ENCODE measurements at regions not wholly inside any gene's neighbourhood (a gene's known extent, or its start where the extent isn't known, plus 50 kb on each side); places are given as distances from the start of the nearest gene placed in this dataset.

DNA sequence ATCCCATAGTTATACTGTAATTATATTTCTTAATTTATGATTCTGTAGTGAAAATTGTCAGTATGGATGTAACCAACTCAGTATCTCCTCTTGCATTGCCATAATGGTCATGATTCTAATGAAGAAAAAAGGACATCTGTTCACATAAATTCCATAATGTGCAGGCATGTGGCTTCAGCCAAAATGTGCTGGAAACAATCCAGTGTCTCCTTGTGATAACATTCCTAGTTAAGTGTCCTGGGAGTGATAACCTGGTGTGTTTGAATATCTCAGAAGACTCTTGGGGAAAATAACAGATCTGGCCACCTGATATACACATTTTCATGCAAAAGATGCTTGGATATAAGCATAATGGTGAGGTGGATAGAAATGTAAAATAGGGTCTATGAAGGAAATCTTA, 2309.8 kb downstream of the PCDH7 start:
- no peak overlapping the region for H3K4me3 ChIP-seq
- no peaks in the 10 kb centered on the region for H3K27me3 ChIP-seq
- intact Hi-C loops (cut with DNase I; ENCODE audit: low total_unique reads): no loop called here
- no peaks in the 10 kb centered on the region for H3K36me3 ChIP-seq
- no peaks in the 10 kb centered on the region for H3K4me1 ChIP-seq
- H3K9me3 ChIP-seq: no peaks in the 10 kb centered on the region
- TF ChIP-seq POLR2A (IDR thresholded peaks at IDR 0.05) (no peak), POLR2AphosphoS5 (IDR thresholded peaks at IDR 0.05) (no peak)
- TF ChIP-seq, protein P1, sequence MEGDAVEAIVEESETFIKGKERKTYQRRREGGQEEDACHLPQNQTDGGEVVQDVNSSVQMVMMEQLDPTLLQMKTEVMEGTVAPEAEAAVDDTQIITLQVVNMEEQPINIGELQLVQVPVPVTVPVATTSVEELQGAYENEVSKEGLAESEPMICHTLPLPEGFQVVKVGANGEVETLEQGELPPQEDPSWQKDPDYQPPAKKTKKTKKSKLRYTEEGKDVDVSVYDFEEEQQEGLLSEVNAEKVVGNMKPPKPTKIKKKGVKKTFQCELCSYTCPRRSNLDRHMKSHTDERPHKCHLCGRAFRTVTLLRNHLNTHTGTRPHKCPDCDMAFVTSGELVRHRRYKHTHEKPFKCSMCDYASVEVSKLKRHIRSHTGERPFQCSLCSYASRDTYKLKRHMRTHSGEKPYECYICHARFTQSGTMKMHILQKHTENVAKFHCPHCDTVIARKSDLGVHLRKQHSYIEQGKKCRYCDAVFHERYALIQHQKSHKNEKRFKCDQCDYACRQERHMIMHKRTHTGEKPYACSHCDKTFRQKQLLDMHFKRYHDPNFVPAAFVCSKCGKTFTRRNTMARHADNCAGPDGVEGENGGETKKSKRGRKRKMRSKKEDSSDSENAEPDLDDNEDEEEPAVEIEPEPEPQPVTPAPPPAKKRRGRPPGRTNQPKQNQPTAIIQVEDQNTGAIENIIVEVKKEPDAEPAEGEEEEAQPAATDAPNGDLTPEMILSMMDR (IDR thresholded peaks at IDR 0.05): no peak
- no peak for DNase-seq (ENCODE audit: low spot score in 2 of 2)
- no peak overlapping the region for H3K27ac ChIP-seq

DNA sequence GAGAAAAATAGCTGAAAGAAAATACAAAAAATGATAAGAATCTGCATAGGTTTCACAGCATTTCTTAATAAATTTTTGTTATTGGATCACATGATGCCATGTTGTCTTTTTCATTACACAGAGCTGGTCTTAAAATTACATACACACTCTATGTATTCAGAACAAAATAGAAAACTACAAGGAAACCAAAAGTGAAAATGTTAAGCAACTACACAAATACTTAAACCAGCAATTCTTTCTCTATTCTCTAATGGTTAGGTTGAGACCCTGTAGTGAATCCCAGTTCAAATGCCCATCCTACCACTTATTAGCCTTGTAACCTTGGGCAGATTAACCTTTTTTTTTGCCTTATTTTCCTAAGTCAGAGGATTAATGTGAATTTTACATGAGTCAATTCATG, 2311.2 kb downstream of the PCDH7 start:
- Histone ChIP-seq H3K27ac (no peak overlapping the region), H3K36me3 (no peaks in the 10 kb centered on the region), H3K9me3 (no peaks in the 10 kb centered on the region), H3K27me3 (no peaks in the 10 kb centered on the region), H3K4me1 (no peaks in the 10 kb centered on the region), H3K4me3 (no peak overlapping the region)
- intact Hi-C loops (cut with DNase I; ENCODE audit: low total_unique reads): no loop called here
- TF ChIP-seq POLR2A (IDR thresholded peaks at IDR 0.05): no peak
- no peak for TF ChIP-seq POLR2AphosphoS5 (IDR thresholded peaks at IDR 0.05)
- TF ChIP-seq, protein P1 (IDR thresholded peaks at IDR 0.05): no peak
- DNase-seq (ENCODE audit: low spot score in 2 of 2): no peak

DNA sequence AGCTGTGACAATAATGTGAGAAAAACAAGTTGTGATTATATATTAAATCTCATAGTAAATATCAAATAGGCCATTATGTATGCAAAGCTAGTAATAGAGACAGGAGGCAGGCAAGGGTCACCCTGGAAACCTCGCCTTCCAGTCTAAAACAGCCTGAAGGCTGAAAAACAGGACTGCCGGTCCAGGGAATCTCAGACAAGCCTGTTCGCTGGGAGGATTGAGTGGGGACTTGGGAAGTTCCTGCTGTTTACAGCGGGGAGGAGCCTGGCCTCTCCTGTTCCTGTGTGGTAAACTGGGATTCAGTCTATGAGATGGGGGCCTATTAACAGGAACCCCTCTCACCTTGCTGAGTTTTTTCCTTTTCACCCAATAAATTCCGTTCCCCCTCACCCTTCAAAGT, 2317.3 kb downstream of the PCDH7 start:
- Histone ChIP-seq H3K27ac (no peak overlapping the region), H3K36me3 (no peaks in the 10 kb centered on the region), H3K4me1 (no peaks in the 10 kb centered on the region), H3K27me3 (no peaks in the 10 kb centered on the region), H3K9me3 (no peaks in the 10 kb centered on the region), H3K4me3 (no peak overlapping the region)
- intact Hi-C loops (cut with DNase I; ENCODE audit: low total_unique reads): no loop called here
- no peak for DNase-seq (ENCODE audit: low spot score in 2 of 2)
- no peak for TF ChIP-seq POLR2A (IDR thresholded peaks at IDR 0.05)
- no peak for TF ChIP-seq POLR2AphosphoS5 (IDR thresholded peaks at IDR 0.05)
- TF ChIP-seq, protein P1 (IDR thresholded peaks at IDR 0.05): no peak

DNA sequence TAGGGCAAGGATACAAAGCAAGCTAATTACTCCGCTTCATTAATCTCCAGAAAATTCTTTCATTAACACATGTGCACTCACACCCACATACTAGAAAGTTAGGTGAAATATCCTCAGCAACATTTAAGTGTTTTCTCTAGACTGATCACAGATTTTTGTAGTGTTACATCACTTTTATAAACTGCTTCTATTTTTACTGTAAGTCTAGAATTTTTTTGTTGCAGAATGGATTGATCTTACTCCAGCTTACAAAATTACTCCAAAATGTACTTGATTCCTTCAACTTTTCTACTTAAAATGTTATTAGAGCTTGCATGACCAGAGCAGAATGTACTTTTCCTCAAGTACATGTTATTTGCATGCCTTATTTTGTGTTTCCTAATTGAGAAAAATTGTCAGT, 2325.2 kb downstream of the PCDH7 start:
- H3K27ac ChIP-seq: no peak overlapping the region
- H3K27me3 ChIP-seq: no peaks in the 10 kb centered on the region
- H3K9me3 ChIP-seq: no peaks in the 10 kb centered on the region
- no peak for TF ChIP-seq POLR2A (IDR thresholded peaks at IDR 0.05)
- H3K4me3 ChIP-seq: no peak overlapping the region
- no peaks in the 10 kb centered on the region for H3K4me1 ChIP-seq
- intact Hi-C loops (cut with DNase I; ENCODE audit: low total_unique reads): no loop called here
- DNase-seq (ENCODE audit: low spot score in 2 of 2): no peak
- H3K36me3 ChIP-seq: no peaks in the 10 kb centered on the region

DNA sequence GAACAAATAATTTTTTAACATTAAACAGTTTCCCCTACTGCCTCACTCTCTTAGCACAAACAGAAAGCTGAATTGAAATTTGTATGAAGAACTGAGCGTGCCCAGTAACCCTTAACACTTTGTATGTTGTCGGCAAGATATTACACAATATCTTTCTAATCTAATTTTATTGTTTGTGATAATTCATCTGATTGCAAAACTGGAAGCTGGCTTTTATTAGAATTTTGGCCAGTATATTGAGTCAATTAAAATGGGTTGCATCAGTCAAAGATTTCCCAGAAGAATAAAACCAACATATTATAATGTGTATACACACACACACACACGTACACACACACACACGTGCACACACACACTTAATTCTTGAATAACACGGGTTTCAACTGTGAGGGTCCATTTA, 2332.1 kb downstream of the PCDH7 start:
- Histone ChIP-seq H3K27me3 (no peaks in the 10 kb centered on the region), H3K27ac (peak overlapping the region in 1 of 2 donors; percentile 32), H3K36me3 (no peaks in the 10 kb centered on the region), H3K4me1 (no peaks in the 10 kb centered on the region), H3K4me3 (peak overlapping the region in 1 of 3 donors; percentile 7), H3K9me3 (no peaks in the 10 kb centered on the region)
- intact Hi-C loops (cut with DNase I; ENCODE audit: low total_unique reads): no loop called here
- DNase-seq (ENCODE audit: low spot score in 2 of 2): no peak
- TF ChIP-seq, protein P1 (IDR thresholded peaks at IDR 0.05): no peak
- no peak for TF ChIP-seq POLR2AphosphoS5 (IDR thresholded peaks at IDR 0.05)
- no peak for TF ChIP-seq POLR2A (IDR thresholded peaks at IDR 0.05)

DNA sequence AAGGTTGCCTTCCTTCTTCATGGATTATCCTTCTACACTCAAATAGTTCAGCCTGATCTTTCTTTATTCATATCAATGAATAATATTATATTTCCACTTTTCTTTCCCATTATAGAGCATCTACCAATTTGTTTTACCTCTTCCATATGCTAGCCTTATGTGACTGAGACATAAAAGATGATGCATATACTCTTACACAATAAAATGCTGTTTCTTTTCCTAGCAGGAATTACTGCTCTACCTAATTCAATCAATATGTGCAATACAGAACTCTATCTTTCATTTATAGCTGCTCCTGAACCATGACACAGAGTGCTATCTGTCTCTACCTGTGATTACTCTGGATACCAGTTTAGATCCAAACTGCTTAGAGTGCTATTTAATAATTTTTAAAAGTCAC, 2334.0 kb downstream of the PCDH7 start:
- no peak for DNase-seq (ENCODE audit: low spot score in 2 of 2)
- TF ChIP-seq POLR2AphosphoS5 (IDR thresholded peaks at IDR 0.05) (no peak), POLR2A (IDR thresholded peaks at IDR 0.05) (no peak)
- TF ChIP-seq, protein P1 (IDR thresholded peaks at IDR 0.05): no peak
- intact Hi-C loops (cut with DNase I; ENCODE audit: low total_unique reads): no loop called here
- Histone ChIP-seq H3K4me1 (no peaks in the 10 kb centered on the region), H3K27ac (peak overlapping the region; percentile 16 to 18), H3K27me3 (no peaks in the 10 kb centered on the region), H3K4me3 (no peak overlapping the region), H3K9me3 (no peaks in the 10 kb centered on the region), H3K36me3 (no peaks in the 10 kb centered on the region)
